GM12873 (cell line): ENCODE measurements at regions not wholly inside any gene's neighbourhood (a gene's known extent, or its start where the extent isn't known, plus 50 kb on each side); places are given as distances from the start of the nearest gene placed in this dataset.

ENCODE experiments used
- TF ChIP-seq, protein P1 (sequence below): IDR thresholded peaks from 2 replicates; pipeline ENCODE4 v1.5.1; 2012; ENCODE audit warnings: low read depth, mild to moderate bottlenecking, moderate library complexity, low read length, control low read depth; ENCODE audit not compliant: insufficient read depth; ENCODE audit errors: missing control alignments

DNA sequence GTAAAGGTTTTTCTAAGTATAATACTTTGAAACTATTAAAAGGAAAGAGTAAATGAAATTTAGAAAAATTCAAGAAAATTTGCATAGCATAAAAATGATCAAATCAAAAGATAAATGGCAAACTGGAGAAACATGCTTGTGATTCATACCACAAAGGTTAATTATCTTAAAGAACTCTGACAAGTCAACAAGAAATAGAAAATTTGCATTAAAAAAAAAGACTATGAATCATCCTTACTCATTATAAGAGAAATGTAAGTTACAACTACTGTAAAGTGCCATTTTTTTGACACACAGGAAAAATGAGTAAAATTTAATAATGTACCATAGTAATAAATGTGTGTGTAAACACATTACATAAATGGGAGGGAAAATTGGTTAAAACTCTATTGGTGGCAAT lies 624.4 kb upstream of the C9orf72 start:
- TF ChIP-seq, protein P1, sequence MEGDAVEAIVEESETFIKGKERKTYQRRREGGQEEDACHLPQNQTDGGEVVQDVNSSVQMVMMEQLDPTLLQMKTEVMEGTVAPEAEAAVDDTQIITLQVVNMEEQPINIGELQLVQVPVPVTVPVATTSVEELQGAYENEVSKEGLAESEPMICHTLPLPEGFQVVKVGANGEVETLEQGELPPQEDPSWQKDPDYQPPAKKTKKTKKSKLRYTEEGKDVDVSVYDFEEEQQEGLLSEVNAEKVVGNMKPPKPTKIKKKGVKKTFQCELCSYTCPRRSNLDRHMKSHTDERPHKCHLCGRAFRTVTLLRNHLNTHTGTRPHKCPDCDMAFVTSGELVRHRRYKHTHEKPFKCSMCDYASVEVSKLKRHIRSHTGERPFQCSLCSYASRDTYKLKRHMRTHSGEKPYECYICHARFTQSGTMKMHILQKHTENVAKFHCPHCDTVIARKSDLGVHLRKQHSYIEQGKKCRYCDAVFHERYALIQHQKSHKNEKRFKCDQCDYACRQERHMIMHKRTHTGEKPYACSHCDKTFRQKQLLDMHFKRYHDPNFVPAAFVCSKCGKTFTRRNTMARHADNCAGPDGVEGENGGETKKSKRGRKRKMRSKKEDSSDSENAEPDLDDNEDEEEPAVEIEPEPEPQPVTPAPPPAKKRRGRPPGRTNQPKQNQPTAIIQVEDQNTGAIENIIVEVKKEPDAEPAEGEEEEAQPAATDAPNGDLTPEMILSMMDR: no peak

DNA sequence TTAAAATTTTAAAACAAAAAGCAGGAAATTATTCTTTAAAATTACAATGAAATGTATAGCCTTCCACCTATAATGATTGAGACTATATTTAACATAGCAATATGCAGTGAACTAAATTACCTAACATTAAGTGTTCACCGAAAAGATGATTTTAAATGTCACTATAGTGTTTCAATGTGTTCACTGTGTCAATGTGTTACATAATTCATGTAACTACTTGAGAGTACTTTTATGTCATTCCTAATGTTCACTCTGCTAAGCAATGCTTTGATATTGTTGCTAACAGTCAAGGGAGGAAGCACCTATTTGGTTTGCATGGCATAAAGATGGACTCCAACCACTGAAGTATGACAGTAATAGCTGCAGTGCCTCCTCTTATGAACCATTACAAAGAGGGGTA lies 629.8 kb upstream of the C9orf72 start:
- TF ChIP-seq, protein P1: no peak

DNA sequence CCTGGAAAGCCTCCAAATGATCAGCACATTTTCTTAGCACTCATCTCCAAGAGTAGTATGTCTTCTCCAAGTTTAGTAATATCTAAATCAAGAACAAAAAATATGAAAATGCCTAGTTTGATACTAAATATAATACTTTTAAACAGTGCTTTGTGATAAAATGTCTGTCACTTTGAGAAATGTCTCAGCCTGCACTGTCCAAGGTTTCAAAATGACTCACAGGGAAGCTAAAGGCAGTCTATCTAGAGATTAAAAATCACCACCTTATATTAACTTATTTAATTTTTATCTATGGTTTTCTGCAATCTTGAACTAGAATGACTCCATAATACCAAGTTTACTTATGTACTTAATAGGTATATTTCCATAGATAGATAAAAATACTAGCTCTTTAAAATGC lies 633.0 kb upstream of the C9orf72 start:
- TF ChIP-seq, protein P1: no peak

DNA sequence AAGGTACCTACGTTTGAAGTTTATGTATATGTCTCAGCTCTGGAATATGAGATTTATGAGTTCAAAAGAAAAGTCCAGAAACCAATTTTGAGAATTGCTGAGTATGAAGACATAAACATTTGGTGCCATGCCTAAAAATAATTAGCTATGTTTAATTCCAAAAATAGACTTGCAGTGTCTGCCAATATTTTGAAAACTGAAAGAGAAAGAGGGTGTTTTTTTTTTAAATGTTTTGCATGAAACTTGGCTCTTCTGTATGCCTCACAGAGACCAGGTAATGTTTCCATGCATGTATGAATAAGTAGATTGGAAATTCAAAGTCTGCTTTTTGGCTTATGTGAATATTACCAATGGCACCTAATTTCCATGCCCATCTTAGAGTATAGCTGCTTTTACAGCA lies 634.4 kb upstream of the C9orf72 start:
- TF ChIP-seq, protein P1: no peak

DNA sequence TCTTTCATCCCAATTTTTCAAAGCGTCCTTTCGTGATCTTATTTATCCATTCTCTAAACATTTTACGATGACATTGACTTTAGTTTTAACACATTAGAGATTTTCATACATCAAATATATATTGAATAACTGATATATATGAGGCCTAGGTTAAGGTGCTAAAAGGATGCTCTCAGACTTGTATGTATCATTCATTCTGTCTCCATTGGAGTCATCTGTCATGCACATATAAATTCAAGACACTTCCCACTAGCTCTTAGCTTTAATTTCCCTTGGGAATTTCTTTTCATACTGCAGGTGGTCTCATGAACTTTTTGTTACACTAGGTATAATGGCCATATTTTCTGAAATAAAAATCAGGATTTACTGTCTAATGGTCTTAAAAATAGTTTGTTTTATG lies 635.8 kb upstream of the C9orf72 start:
- TF ChIP-seq, protein P1: no peak

DNA sequence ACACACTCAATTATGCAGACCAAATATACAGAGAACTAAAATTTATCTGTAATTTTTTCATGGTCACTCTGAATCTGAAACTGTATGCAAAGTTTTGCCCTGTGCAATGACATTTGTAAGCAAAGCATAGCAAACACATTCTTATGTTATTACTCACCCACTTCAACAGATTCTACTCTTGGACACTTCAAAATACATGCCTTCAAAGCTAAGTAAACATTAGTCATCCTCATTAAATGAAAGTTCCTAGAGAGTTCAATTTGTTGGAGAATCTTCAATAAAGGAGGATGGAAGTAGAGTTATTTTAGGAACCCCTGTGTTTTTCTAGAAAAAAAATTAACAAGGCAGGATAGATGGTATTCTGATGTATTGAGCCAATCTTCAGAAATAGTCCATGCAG lies 639.7 kb upstream of the C9orf72 start:
- TF ChIP-seq, protein P1: no peak

DNA sequence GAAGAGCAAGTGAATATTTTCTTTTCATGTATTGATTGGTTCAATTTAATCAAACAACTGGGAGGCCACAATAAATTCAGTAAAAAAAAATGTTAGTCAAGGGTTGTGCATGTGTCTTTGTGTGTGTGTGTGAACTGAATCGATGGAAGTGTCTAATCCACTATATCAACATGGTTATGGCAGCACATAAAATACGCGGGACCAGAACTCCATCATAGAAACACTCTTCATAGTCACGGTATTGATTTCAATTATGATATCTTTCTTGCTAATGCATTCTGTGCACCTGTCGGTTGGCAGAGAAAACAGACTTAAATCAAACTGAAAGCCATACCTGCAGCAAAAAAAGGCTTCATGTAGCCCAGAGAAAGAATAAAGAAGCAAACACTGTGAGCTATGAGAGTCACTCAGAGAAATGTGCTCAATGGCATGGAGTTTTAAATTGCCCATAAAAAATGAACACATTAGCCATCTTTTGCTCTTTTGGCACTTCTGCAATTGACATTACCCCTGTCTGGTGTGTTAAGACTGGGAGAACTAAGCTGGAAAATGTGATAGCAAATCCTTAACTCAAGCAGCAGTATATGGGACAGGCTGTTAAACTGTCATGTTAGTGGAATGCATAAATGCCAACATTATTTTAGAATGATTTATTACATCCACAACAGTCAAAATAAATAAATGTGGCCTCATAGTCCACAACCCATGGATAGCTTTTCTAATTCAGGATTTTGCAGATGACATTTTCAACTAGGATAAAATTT lies 642.4 kb upstream of the C9orf72 start:
- TF ChIP-seq, protein P1: no peak
